BE2C (cell line): ENCODE measurements at regions not wholly inside any gene's neighbourhood (a gene's known extent, or its start where the extent isn't known, plus 50 kb on each side); places are given as distances from the start of the nearest gene placed in this dataset.

Experiments used
- DNase-seq: peaks from one replicate; pipeline ENCODE4 v3.0.0-alpha.2; 2020
- H3K27me3 ChIP-seq: fragments of 250-450 bp; sonication (Bioruptor Pico); 2 replicates; pipeline ENCODE4 v1.5.1; 2020; ENCODE audit warnings: mild to moderate bottlenecking
- H3K36me3 ChIP-seq: fragments of 250-450 bp; sonication (Bioruptor Pico); 2 replicates; pipeline ENCODE4 v1.5.1; 2020; ENCODE audit warnings: mild to moderate bottlenecking
- H3K4me1 ChIP-seq: fragments of 250-450 bp; sonication (Bioruptor Pico); 2 replicates; pipeline ENCODE4 v1.5.1; 2020
- H3K4me3 ChIP-seq: 2 replicates; pipeline ENCODE4 v1.5.1; 2011; ENCODE audit warnings: low read depth, low read length
- H3K9me3 ChIP-seq: fragments of 250-450 bp; sonication (Bioruptor Pico); 2 replicates; pipeline ENCODE4 v1.5.1; 2020
- TF ChIP-seq, protein P1 (sequence below): IDR thresholded peaks from 2 replicates; pipeline ENCODE4 v1.5.1; 2012; ENCODE audit warnings: mild to moderate bottlenecking, low read depth, low read length

DNA sequence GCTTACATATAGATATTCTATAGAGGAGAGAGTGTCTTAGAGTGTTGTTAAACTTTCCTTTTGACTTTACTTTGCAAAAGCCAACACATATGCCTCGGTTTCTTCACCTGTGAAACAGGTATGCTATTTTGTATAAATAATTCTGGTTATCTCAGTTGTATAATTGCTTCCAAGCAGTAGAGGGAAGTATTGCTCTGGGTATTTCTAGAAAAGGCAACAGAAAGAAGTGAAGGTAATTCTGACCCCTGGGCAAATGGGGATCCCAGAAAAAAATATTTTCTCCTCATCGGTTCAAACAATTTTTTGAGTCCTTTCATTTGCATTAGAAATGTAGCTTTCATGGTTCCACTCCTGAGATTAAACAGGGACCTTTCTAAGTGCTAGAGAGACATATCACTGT, 216.5 kb upstream of the SEMA6D start:
- Histone ChIP-seq H3K4me1 (no peaks in the 10 kb centered on the region; the same call in 1 of the 2 replicates), H3K27me3 (no peaks in the 10 kb centered on the region), H3K36me3 (no peaks in the 10 kb centered on the region), H3K4me3 (no peak overlapping the region), H3K9me3 (no peaks in the 10 kb centered on the region)
- TF ChIP-seq, protein P1, sequence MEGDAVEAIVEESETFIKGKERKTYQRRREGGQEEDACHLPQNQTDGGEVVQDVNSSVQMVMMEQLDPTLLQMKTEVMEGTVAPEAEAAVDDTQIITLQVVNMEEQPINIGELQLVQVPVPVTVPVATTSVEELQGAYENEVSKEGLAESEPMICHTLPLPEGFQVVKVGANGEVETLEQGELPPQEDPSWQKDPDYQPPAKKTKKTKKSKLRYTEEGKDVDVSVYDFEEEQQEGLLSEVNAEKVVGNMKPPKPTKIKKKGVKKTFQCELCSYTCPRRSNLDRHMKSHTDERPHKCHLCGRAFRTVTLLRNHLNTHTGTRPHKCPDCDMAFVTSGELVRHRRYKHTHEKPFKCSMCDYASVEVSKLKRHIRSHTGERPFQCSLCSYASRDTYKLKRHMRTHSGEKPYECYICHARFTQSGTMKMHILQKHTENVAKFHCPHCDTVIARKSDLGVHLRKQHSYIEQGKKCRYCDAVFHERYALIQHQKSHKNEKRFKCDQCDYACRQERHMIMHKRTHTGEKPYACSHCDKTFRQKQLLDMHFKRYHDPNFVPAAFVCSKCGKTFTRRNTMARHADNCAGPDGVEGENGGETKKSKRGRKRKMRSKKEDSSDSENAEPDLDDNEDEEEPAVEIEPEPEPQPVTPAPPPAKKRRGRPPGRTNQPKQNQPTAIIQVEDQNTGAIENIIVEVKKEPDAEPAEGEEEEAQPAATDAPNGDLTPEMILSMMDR = no peak
- no peak for DNase-seq

- Histone ChIP-seq H3K36me3 (no peaks in the 10 kb centered on the region), H3K4me3 (no peak overlapping the region), H3K27me3 (no peaks in the 10 kb centered on the region), H3K4me1 (peaks cover 4% of the 10 kb centered on the region), H3K9me3 (no peaks in the 10 kb centered on the region)
- TF ChIP-seq, protein P1 = no peak
- no peak for DNase-seq
Observed at GRCh38 chr15:47502041-47502440, 215.3 kb upstream of the SEMA6D start.

DNA sequence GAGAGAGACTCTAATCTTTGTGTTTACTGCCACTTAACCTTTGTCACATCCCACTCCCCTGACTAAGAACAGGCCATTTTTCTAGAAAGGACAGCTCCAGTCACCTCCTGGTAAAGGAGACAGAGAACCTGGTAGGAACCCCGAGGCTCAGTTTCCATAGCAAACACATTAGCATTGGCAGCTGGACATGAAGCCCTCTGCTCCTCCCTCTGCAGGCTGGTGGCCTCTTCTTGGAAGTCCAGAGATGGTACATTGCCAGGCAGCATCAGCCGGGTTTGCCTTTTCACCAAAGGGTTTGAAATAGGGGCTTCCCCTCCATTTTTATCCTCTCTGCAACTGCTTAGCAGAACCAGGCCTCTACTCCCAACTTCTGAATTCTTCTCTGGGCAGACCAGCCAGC, 213.4 kb upstream of the SEMA6D start:
- Histone ChIP-seq H3K4me1 (peaks cover 9% of the 10 kb centered on the region), H3K9me3 (no peaks in the 10 kb centered on the region), H3K4me3 (no peak overlapping the region), H3K36me3 (no peaks in the 10 kb centered on the region), H3K27me3 (no peaks in the 10 kb centered on the region)
- TF ChIP-seq, protein P1 = no peak
- DNase-seq = no peak

DNA sequence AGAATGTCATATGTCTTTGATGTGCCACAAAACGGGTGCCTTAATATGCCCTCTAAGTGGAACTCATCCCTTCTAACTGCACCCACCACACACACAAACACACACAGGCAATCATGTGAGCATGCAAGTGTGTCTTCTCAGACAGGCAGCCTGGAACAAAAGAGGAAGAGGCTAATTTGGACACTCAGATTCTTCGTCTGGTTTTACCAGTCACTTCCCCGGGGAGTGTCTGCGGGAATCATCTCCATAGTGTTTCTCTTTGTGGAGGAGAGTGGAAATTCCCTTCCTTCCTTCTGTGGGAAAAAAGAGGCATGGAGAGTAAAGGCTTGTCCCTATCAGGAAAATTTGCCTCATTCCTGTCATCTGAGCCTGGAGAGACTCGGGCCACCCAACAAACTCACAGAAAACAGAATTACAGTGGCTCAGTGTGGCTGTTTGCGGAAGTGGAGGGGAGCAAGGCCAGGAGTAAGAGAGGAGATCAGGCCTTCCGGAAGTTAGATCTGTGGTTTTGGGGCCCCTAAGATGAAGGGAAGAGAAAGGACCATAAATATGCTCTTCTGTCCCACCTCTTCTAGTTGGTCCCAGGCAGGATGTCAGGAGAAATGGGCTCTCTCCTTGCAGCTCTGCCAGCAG, 212.6 kb upstream of the SEMA6D start:
- Histone ChIP-seq H3K4me3 (no peak overlapping the region), H3K36me3 (no peaks in the 10 kb centered on the region), H3K4me1 (peaks cover 9% of the 10 kb centered on the region), H3K9me3 (no peaks in the 10 kb centered on the region), H3K27me3 (no peaks in the 10 kb centered on the region)
- DNase-seq = no peak
- TF ChIP-seq, protein P1 = no peak

- H3K36me3 ChIP-seq = no peaks in the 10 kb centered on the region
- DNase-seq = no peak
- H3K27me3 ChIP-seq = no peaks in the 10 kb centered on the region
- no peaks in the 10 kb centered on the region for H3K9me3 ChIP-seq
- TF ChIP-seq, protein P1 = no peak
- no peak overlapping the region for H3K4me3 ChIP-seq
- H3K4me1 ChIP-seq = peaks cover 9% of the 10 kb centered on the region
Observed at GRCh38 chr15:47505712-47506328, 211.5 kb upstream of the SEMA6D start.

- no peaks in the 10 kb centered on the region for H3K9me3 ChIP-seq
- no peak overlapping the region for H3K4me3 ChIP-seq
- peaks cover 9% of the 10 kb centered on the region for H3K4me1 ChIP-seq
- no peak for DNase-seq
- no peaks in the 10 kb centered on the region for H3K36me3 ChIP-seq
- no peaks in the 10 kb centered on the region for H3K27me3 ChIP-seq
- TF ChIP-seq, protein P1 = no peak
Observed at GRCh38 chr15:47506329-47507100, 210.8 kb upstream of the SEMA6D start.
